ENCODE measurements at regions not wholly inside any gene's neighbourhood (a gene's known extent, or its start where the extent isn't known, plus 50 kb on each side); places are given as distances from the start of the nearest gene placed in this dataset.
"Not testable (repeated sequence)": the region's sequence is repeated elsewhere in the genome, so short reads cannot be mapped to it uniquely, and the experiment has no call there.

DNA sequence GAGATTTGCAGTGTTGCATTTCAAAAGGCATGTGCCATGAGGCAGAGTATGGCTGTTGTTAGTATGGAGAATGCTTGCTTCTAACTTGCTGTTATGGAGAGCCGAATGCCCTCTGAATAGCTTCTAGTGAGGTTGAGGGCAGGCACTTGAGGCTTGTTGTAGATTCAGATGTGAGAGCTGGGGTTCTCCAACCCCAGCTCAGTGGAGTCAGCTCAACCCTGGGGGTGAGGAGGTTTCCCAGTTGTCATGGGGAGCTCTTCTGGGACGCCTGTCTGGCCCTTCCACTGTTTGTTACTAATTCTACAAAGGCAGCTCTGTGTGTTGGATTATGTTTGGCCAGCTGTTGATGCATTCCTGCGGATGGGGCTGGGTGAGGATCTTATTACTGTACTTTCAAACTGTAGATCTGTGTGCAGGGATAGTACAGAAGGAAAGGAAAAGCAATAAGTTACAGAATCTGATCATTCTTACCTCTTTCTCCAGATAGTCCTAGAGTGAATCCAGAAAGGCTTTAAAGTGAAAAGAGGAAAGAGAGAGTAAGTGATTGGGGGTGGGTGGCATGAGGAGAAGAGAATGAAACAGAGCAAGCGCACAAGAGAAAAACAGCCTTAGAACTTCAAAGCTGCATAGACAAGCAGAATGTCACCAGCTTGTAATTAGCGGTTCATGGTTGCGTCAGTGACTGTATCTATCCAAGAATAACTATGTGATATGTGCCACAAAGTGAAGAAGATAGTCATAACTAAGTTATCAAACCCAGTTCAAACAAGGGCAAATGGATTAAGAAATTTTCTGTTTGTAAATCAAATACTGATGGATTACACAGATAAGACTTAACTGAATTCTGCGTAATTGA is 148.7 kb downstream of the PRL start:
- no peaks in the 10 kb centered on the region for H3K9me3 Mint-ChIP-seq
- H3K4me3 Mint-ChIP-seq, result no peak overlapping the region
- H3K27ac Mint-ChIP-seq, result no peak overlapping the region

DNA sequence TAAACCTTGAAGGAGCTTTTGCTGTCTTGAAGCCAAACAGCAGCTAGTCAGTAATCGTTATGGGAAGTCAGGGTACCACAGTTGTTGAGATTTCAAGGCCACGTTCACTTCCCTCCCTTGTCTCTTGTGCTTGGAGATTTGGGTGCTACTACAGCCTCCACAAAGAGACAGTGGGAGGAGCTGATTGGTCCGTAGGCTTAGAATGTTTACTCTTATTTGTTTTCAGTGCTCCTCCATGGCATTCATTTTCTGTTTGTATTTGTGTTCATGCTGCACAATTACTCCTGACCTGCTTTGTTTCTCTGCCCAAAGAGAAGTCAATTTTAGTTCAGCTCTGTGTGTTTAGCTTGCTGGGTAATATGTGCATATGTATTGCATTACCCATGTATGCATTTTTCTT is 147.7 kb downstream of the PRL start:
- no peaks in the 10 kb centered on the region for H3K36me3 Mint-ChIP-seq (ENCODE audit: low read depth)
- H3K9me3 Mint-ChIP-seq, result peaks cover 5% of the 10 kb centered on the region
- no peaks in the 10 kb centered on the region for H3K4me1 Mint-ChIP-seq
- no peak overlapping the region for H3K27ac Mint-ChIP-seq
- peaks cover 20% of the 10 kb centered on the region for H3K27me3 Mint-ChIP-seq
- no peak for ATAC-seq (replicated peaks)
- H3K4me3 Mint-ChIP-seq, result no peak overlapping the region

More for the DNA sequence above, 148.7 kb downstream of the PRL start:
- ATAC-seq (replicated peaks), result no peak
- no peaks in the 10 kb centered on the region for H3K4me1 Mint-ChIP-seq
- peaks cover 20% of the 10 kb centered on the region for H3K27me3 Mint-ChIP-seq
- no peaks in the 10 kb centered on the region for H3K36me3 Mint-ChIP-seq (ENCODE audit: low read depth)

DNA sequence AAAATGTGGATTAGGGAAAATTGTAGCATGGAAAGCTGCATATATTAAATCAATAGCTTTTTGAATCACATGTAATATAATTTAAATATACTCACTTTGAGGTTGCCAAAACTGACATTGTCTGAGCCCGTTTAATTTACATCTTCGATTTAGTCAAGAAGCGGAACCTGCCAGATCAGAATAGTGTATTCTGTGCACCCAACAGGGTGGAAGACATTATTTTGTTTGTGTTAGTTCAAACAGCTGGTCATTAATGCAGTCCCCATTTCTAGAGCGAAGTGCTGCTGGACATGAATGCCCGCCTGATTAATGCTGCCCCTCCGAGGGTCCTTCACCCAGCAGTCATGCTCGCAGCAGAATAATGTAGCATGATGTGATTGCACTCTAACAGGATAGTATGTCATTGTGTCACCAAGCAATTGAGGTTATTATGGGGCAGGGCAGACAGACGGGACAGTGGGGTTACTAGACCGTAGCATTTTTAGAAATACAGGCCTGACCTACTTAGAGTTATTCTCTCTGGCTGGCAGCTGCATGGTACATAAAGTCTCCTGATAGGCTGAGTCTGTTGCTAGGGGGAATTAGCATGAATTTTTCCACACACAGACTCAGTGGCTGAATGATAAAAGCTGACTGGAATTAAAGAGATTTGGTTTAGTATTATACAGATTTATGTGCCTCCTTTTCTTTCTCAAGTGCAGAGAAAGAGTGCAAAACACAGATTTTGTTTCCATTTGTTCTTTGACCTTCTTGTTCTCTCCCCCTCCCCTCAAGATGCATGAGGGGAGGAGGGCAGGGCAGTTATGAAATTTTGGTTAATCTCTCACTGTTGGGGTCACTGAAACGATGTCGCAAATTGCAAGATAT is 147.1 kb downstream of the PRL start:
- no peak for ATAC-seq (replicated peaks)
- no peak overlapping the region for H3K27ac Mint-ChIP-seq
- H3K27me3 Mint-ChIP-seq, result peaks cover 20% of the 10 kb centered on the region
- H3K4me3 Mint-ChIP-seq, result no peak overlapping the region
- peaks cover 5% of the 10 kb centered on the region for H3K9me3 Mint-ChIP-seq
- no peaks in the 10 kb centered on the region for H3K36me3 Mint-ChIP-seq (ENCODE audit: low read depth)
- no peaks in the 10 kb centered on the region for H3K4me1 Mint-ChIP-seq

DNA sequence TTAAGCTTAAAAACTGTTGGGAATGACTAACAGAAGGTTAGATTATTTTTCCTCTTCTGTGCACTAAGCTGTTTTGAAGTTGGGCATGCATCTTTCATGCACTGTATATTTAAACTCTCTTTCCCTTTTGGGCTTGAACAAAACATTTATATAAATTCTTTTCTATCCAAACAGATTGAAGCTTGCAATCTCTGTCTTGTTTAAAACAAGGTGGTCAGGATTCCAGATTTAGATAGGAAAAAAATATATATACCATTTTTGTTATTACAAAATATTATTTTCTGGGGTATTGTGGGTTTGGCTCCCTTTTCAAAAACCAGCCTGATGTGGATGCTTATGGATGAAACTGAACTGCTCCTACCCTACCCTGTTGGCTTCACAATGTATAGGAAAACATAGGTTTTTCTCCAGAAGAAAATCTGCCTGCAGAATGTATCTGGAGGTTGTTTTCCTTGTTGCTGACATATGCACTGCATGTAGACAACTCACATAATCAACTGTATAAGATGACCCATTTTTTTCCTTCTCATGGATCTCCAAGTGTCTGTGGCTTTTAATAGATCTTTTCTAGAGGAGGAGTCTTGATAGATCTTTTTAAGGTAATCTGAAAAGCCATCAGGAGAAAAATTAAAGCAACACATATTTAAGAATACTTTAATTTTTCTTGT is 146.3 kb downstream of the PRL start:
- H3K4me3 Mint-ChIP-seq, result no peak overlapping the region
- ATAC-seq (replicated peaks), result no peak
- peaks cover 5% of the 10 kb centered on the region for H3K9me3 Mint-ChIP-seq

DNA sequence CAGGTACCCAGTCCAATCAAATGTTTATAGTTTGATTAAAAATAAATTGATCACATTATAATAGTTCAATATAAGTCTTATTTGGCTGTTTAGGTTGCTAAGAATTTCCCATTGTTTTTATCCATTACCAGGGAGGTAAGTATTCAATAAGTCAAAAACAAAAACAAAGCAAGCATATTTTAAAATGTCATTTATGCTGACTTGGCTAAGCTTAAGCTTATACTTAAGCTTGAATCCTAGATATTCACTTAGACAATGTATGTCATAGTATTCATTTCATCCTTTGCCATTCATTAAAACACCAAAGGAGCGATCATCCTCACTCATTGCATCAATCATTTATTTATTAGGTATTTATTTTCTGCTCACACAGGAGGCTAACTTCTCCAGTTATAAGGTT is 144.9 kb downstream of the PRL start:
- ATAC-seq (replicated peaks), result no peak
- Mint-ChIP-seq H3K27me3 (peaks cover 14% of the 10 kb centered on the region), H3K4me3 (no peak overlapping the region), H3K27ac (no peak overlapping the region), H3K36me3 (ENCODE audit: low read depth) (no peaks in the 10 kb centered on the region), H3K4me1 (no peaks in the 10 kb centered on the region), H3K9me3 (peaks cover 5% of the 10 kb centered on the region)

More for the DNA sequence above, 146.3 kb downstream of the PRL start:
- Mint-ChIP-seq H3K4me1 (no peaks in the 10 kb centered on the region), H3K27me3 (peaks cover 20% of the 10 kb centered on the region), H3K27ac (no peak overlapping the region), H3K36me3 (ENCODE audit: low read depth) (no peaks in the 10 kb centered on the region)

DNA sequence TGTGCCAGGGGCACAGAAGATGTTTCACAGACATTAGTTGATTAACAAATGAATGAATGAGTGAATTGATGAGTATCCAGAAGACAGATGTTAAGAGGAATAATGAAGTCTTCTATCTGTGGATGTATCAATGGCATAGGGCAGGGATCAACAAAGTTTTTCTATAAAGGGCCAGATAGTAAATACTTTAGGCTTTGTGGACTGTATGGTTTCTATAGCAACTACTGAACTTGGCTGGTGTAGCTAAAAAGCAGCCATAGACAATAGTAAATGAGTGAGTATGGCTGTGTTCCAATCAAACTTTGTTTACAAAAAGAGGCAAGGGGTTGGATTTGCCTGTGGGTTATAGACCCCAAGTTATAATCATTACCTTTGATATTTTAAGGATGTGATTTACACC is 144.0 kb downstream of the PRL start:
- Mint-ChIP-seq H3K4me1 (no peaks in the 10 kb centered on the region), H3K27ac (no peak overlapping the region), H3K27me3 (peaks cover 8% of the 10 kb centered on the region), H3K36me3 (ENCODE audit: low read depth) (no peaks in the 10 kb centered on the region), H3K4me3 (no peak overlapping the region), H3K9me3 (peaks cover 5% of the 10 kb centered on the region)
- no peak for ATAC-seq (replicated peaks)

DNA sequence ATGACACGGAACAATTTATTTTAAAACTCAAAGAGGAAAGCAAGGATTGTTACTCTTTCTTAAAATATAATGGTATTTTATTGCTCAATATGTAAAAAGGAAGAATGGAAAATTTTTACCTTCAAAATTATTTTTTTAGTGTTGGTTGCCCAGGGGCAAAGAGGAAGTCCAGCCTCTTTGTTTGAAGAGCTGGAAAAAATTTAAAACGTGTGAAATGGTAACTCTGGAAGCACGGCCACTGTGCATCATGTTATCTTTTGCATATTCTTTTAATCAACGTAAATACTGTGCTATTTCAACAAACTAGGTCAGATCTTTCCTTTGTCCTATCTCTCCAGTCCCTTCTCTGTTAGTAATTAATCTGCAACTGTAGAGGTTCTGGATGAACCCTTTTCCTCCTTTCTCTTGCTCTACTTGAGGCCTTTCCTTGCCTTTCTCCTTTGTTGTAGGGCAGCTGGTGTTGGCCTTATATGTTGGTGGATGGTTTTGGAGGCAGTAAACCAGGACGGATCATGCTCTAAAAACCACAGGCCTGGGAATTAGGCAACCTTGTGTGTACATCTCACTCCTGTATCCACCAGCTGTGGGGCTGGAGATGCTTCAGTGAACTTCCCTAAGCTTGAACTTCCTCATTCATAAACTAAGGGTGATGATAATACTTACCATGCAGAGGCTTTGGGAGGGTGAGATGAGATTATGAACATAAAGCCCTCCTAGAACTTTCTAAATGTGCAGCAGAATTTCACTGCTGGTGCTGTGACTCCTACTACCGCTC is 143.3 kb downstream of the PRL start:
- ATAC-seq (replicated peaks), result no peak
- H3K4me3 Mint-ChIP-seq, result no peak overlapping the region

DNA sequence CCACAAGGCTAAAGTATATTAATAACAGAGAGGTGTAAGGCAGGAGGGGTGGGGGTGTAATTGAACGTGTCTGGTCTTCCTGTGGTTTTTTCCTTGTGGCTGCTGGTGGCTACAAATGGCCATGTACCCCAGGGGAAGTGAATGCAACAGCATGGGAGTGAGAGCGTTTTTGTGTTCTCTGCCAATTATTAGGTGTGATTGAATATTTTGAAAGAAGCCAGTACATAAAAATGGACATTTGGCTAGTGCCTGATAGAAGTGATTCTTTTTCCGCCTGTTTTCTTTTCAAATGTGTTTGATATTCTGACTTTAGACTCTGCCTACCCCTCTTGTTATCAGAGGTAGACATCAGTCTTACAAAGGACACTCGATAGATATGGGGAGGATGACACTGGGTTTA is 141.3 kb downstream of the PRL start:
- H3K9me3 Mint-ChIP-seq, result peaks cover 5% of the 10 kb centered on the region
- H3K27ac Mint-ChIP-seq, result no peak overlapping the region
- H3K36me3 Mint-ChIP-seq (ENCODE audit: low read depth), result no peaks in the 10 kb centered on the region
- no peaks in the 10 kb centered on the region for H3K4me1 Mint-ChIP-seq
- no peaks in the 10 kb centered on the region for H3K27me3 Mint-ChIP-seq
- ATAC-seq (replicated peaks), result no peak
- no peak overlapping the region for H3K4me3 Mint-ChIP-seq

More for the DNA sequence above, 143.3 kb downstream of the PRL start:
- Mint-ChIP-seq H3K9me3 (peaks cover 5% of the 10 kb centered on the region), H3K4me1 (no peaks in the 10 kb centered on the region), H3K36me3 (ENCODE audit: low read depth) (no peaks in the 10 kb centered on the region), H3K27ac (no peak overlapping the region), H3K27me3 (peaks cover 1% of the 10 kb centered on the region)

DNA sequence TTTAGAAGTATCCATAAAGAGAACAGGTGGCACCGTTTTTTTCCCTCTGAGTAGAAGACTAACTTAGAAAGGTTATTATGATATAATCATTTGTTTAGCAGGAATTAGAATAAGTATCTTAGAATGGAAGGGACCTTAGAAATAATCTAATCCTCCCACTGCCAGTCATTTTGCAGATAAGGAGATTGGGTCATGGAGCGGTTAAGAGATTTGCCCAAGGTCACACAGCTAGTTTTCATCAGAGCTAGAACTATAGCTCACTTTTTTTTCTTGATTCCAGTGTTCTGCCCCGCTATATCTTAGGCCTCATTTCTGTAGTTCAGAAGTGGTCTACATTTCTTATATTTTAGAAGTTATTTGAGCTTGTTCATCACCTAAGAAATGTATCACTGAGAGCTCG is 139.6 kb downstream of the PRL start:
- H3K4me3 Mint-ChIP-seq, result no peak overlapping the region
- no peak overlapping the region for H3K27ac Mint-ChIP-seq
- no peaks in the 10 kb centered on the region for H3K27me3 Mint-ChIP-seq
- H3K36me3 Mint-ChIP-seq (ENCODE audit: low read depth), result no peaks in the 10 kb centered on the region
- peaks cover 5% of the 10 kb centered on the region for H3K9me3 Mint-ChIP-seq
- H3K4me1 Mint-ChIP-seq, result no peaks in the 10 kb centered on the region
- no peak for ATAC-seq (replicated peaks)

DNA sequence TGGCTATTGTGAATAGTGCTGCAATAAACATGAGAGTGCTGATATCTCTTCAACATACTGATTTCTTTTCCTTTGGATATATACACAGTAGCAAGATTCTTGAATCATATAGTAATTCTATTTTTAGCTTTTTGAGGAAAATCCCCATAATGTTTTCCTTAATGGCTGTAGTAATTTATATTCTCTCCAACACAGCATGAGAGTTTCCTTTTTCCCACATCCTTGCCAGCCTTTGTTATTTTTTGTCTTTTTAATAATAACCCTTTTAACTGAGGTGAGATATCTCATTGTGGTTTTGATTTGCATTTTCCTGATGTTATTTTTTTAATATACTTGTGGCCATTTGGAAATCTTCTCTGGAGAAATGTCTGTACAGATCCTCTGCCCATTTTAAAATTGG is 132.6 kb downstream of the PRL start:
- H3K4me1 Mint-ChIP-seq, result no peaks in the 10 kb centered on the region
- H3K36me3 Mint-ChIP-seq (ENCODE audit: low read depth), result no peaks in the 10 kb centered on the region
- ATAC-seq (replicated peaks), result no peak
- no peaks in the 10 kb centered on the region for H3K27me3 Mint-ChIP-seq
- no peak overlapping the region for H3K4me3 Mint-ChIP-seq
- peaks cover 4% of the 10 kb centered on the region for H3K9me3 Mint-ChIP-seq
- no peak overlapping the region for H3K27ac Mint-ChIP-seq

DNA sequence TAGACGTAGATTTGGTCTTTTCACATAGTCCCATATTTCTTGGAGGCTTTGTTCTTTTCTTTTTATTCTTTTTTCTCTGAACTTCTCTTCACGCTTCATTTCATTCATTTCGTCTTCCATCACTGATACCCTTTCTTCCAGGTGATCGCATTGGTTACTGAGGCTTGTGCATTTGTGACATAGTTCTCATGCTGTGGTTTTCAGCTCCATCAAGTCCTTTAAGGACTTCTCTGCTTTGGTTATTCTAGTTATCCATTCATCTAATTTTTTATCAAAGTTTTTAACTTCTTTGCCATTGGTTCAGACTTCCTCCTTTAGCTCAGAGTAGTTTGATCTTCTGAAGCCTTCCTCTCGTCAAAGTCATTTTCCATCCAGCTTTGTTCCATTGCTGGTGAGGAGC is 125.8 kb downstream of the PRL start:
- H3K27ac Mint-ChIP-seq, H3K27me3 Mint-ChIP-seq: not testable (repeated sequence)

DNA sequence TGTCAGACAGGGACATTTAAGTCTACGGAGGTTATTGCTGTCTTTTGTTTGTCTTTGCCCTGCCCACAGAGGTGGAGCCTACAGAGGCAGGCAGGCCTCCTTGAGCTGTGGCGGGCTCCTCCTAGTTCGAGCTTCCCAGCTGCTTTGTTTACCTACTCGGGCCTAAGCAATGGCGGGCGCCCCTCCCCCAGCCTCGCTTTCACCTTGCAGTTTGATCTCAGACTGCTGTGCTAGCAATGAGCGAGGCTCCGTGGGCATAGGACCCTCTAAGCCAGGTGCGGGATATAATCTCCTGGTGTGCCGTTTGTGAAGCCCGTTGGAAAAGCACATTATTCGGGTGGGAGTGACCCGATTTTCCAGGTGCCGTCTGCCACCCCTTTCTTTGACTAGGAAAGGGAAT is 125.0 kb downstream of the PRL start:
- H3K9me3 Mint-ChIP-seq, result peaks cover 17% of the 10 kb centered on the region
- H3K4me3 Mint-ChIP-seq; ATAC-seq (replicated peaks); H3K4me1 Mint-ChIP-seq; H3K27me3 Mint-ChIP-seq; H3K27ac Mint-ChIP-seq; H3K36me3 Mint-ChIP-seq (ENCODE audit: low read depth): not testable (repeated sequence)

More for the DNA sequence above, 125.8 kb downstream of the PRL start:
- H3K4me1 Mint-ChIP-seq; H3K36me3 Mint-ChIP-seq (ENCODE audit: low read depth); ATAC-seq (replicated peaks); H3K4me3 Mint-ChIP-seq: not testable (repeated sequence)
- peaks cover 17% of the 10 kb centered on the region for H3K9me3 Mint-ChIP-seq

DNA sequence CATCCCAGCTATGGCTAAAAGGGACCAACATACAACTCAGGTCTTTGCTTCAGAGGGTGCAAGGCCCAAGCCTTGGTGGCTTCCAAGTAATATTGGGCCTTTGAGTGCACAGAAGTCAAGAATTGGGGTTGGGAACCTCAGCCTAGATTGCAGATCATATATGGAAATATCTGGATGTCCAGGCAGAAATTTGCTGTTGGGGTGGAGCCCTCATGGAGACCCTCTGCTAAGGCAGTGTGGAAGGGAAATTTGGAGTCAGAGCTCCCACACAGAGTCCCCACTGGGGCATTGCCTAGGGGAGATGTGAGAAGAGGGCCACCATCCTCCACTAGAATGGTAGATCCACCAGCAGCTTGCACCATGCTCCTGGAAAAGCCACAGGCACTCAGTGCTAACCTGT is 123.5 kb downstream of the PRL start:
- Mint-ChIP-seq H3K4me1 (no peaks in the 10 kb centered on the region), H3K36me3 (ENCODE audit: low read depth) (no peaks in the 10 kb centered on the region), H3K27me3 (no peaks in the 10 kb centered on the region), H3K9me3 (peaks cover 17% of the 10 kb centered on the region), H3K4me3 (no peak overlapping the region), H3K27ac (no peak overlapping the region)
- no peak for ATAC-seq (replicated peaks)

DNA sequence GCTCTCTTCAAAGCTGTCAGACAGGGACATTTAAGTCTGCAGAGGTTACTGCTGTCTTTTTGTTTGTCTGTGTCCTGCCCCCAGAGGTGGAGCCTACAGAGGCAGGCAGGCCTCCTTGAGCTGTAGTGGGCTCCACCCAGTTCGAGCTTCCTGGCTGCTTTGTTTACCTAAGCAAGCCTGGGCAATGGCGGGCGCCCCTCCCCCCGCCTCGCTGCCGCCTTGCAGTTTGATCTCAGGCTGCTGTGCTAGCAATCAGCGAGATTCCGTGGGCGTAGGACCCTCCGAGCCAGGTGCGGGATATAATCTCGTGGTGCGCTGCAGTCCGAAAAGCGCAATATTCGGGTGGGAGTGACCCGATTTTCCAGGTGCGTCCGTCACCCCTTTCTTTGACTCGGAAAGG is 116.6 kb downstream of the PRL start:
- H3K4me3 Mint-ChIP-seq; ATAC-seq (replicated peaks); H3K27ac Mint-ChIP-seq; H3K4me1 Mint-ChIP-seq; H3K27me3 Mint-ChIP-seq; H3K36me3 Mint-ChIP-seq (ENCODE audit: low read depth): not testable (repeated sequence)
- peaks cover 17% of the 10 kb centered on the region for H3K9me3 Mint-ChIP-seq
